ENCODE measurements at regions not wholly inside any gene's neighbourhood (a gene's known extent, or its start where the extent isn't known, plus 50 kb on each side); places are given as distances from the start of the nearest gene placed in this dataset.

DNA sequence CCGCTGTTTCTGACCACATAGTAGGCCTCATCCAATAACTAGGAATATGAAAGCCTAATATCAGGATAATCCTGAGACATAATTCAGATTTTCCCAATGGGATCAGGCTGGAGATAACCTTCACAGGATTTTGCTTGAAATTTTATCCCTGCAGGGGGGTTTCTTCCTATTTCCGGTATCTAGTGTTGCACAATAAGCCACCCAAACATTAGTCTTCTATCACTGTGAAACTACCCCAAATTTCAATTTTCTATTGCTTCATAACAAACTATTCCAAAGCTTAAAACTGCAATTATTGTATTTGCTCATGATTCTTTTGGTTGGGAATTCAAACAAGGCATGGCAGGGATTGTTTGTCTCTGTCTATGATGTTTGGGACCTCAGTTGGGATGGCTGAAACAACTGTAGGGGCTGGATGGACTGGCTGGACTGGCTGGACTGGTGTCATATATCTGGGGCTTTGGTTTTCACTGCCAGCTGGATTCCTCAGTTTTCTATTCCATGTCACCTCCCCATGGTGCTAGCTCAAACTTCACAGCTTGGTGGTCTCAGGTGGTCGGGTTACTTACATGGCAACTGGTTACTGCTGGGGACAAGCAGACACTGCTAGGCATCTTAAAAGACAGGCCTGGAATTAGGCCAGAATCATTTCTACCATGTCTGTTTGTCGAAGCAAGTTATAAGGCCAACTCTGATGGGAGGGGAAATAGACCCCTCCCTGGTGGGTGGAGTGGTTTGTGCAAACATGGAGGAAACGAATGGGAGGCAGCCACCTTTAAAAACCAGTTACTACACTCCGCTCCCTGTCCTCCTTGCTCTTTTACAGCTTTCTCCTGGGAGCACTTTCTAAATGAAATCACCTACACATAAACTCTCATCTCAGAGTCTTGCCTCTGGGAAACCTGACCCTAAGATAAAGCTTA, 88.2 kb upstream of the STT3B start:
- WGBS (ENCODE audit: extremely low coverage, insufficient read length, low lambda C conversion rate) = no CpG with 5 or more reads among the region's 6 CpGs
- TF ChIP-seq, protein P1, sequence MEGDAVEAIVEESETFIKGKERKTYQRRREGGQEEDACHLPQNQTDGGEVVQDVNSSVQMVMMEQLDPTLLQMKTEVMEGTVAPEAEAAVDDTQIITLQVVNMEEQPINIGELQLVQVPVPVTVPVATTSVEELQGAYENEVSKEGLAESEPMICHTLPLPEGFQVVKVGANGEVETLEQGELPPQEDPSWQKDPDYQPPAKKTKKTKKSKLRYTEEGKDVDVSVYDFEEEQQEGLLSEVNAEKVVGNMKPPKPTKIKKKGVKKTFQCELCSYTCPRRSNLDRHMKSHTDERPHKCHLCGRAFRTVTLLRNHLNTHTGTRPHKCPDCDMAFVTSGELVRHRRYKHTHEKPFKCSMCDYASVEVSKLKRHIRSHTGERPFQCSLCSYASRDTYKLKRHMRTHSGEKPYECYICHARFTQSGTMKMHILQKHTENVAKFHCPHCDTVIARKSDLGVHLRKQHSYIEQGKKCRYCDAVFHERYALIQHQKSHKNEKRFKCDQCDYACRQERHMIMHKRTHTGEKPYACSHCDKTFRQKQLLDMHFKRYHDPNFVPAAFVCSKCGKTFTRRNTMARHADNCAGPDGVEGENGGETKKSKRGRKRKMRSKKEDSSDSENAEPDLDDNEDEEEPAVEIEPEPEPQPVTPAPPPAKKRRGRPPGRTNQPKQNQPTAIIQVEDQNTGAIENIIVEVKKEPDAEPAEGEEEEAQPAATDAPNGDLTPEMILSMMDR (conservative IDR thresholded peaks at IDR 0.05) = no peak
- no peaks in the 10 kb centered on the region for H3K9me3 Mint-ChIP-seq

More for the DNA sequence above, 88.2 kb upstream of the STT3B start:
- Histone ChIP-seq H2BK12ac (ENCODE audit: insufficient read length, low read depth, low read length) (no peak overlapping the region), H3T11ph (ENCODE audit: low read length) (no peak overlapping the region), H3K79me1 (ENCODE audit: insufficient read depth, low read depth, low read length, poor library complexity, severe bottlenecking) (no peaks in the 10 kb centered on the region), H3K4me2 (ENCODE audit: insufficient read depth, insufficient read length, low read length) (no peak overlapping the region), H2BK15ac (ENCODE audit: low read depth, low read length) (no peak overlapping the region), H2BK20ac (ENCODE audit: low read depth, low read length, poor library complexity, severe bottlenecking) (no peak overlapping the region), H4K20me1 (ENCODE audit: control insufficient read depth, insufficient read depth, insufficient read length) (no peaks in the 10 kb centered on the region), H3K18ac (ENCODE audit: insufficient read length, low read depth, low read length) (no peak overlapping the region), H3K23me2 (ENCODE audit: insufficient read length, low read depth, low read length, poor library complexity, severe bottlenecking) (no peaks in the 10 kb centered on the region), H4K91ac (ENCODE audit: insufficient read length, low read depth, low read length) (no peak overlapping the region), H3K27ac (ENCODE audit: insufficient read length, low read depth, low read length) (no peak overlapping the region), H3K23ac (ENCODE audit: insufficient read length, low read depth, low read length) (no peak overlapping the region), H2BK5ac (ENCODE audit: insufficient read length, low read length) (no peak overlapping the region), H4K8ac (replicated peaks; ENCODE audit: insufficient read length, low read depth, low read length) (no peak overlapping the region), H3K14ac (ENCODE audit: insufficient read depth, low read length) (no peak overlapping the region), H3K4ac (ENCODE audit: low read depth, low read length) (no peak overlapping the region), H2BK120ac (ENCODE audit: low read depth, low read length, poor library complexity, severe bottlenecking) (no peak overlapping the region), H4K5ac (ENCODE audit: insufficient read length, low read depth, low read length) (no peak overlapping the region), H3K56ac (ENCODE audit: insufficient read length, low read depth, low read length) (no peak overlapping the region), H3K9ac (ENCODE audit: extremely low read depth, insufficient read length, low read length) (no peak overlapping the region), H2AFZ (ENCODE audit: low read length) (no peak overlapping the region), H3K9me3 (ENCODE audit: control insufficient read depth, low read depth, low read length) (no peaks in the 10 kb centered on the region), H3K4me1 (ENCODE audit: insufficient read depth, low read length) (no peaks in the 10 kb centered on the region), H2AK5ac (ENCODE audit: insufficient read length, low read length) (no peak overlapping the region), H3K27me3 (ENCODE audit: insufficient read depth, low read length) (no peaks in the 10 kb centered on the region), H3K79me2 (ENCODE audit: insufficient read depth, low read length) (no peaks in the 10 kb centered on the region)
- no peak for DNase-seq
- peaks cover 6 to 12% of the 10 kb centered on the region in 2 experiments for H3K4me1 Mint-ChIP-seq
- no peak overlapping the region for H3K27ac Mint-ChIP-seq
- no peak overlapping the region for H3K4me3 Mint-ChIP-seq
- no peaks in the 10 kb centered on the region for H3K36me3 Mint-ChIP-seq (ENCODE audit: insufficient read depth in 1 of 3, low read depth in 3 of 3)
- H3K27me3 Mint-ChIP-seq (ENCODE audit: low read depth) = no peaks in the 10 kb centered on the region
